Prostate gland (tissue), 2 donors: ENCODE measurements at regions not wholly inside any gene's neighbourhood (a gene's known extent, or its start where the extent isn't known, plus 50 kb on each side); places are given as distances from the start of the nearest gene placed in this dataset.

Experiments used
- DNase-seq: peaks from one replicate; pipeline ENCODE4 v3.0.0-alpha.2; 2019; ENCODE audit warnings: low spot score
- H3K27ac ChIP-seq, 2 donors: fragments of 200-600 bp; sonication (generic); 2 replicates each; pipeline ENCODE4 v1.5.1; 2017 to 2019
- H3K27me3 ChIP-seq: fragments of 200-600 bp; sonication (generic); replicated peaks from 2 replicates; pipeline ENCODE4 v1.5.1; 2019; ENCODE audit not compliant: insufficient read depth
- H3K36me3 ChIP-seq, 2 donors: fragments of 200-600 bp; sonication (generic); 1 replicate in 1 of 2; 2 replicates in 1 of 2; pipeline versions ENCODE4 v1.5.1 to v1.8.1; 2017 to 2019
- H3K4me1 ChIP-seq: fragments of 200-600 bp; sonication (generic); replicated peaks from 2 replicates; pipeline ENCODE4 v1.5.1; 2019
- H3K4me3 ChIP-seq, 2 donors: fragments of 200-600 bp; sonication (generic); 2 replicates each; pipeline ENCODE4 v1.5.1; 2017 to 2019
- H3K9me3 ChIP-seq: fragments of 200-600 bp; sonication (generic); 2 replicates; pipeline ENCODE4 v1.5.1; 2017
- POLR2A ChIP-seq: fragments of 450-650 bp; IDR thresholded peaks from one replicate; pipeline ENCODE4 v1.6.1; 2016; ENCODE audit warnings: antibody characterized with exemption, mild to moderate bottlenecking
- POLR2AphosphoS5 ChIP-seq: sonication (generic); formaldehyde crosslinking; IDR thresholded peaks from one replicate; pipeline ENCODE4 v1.6.1; 2017; ENCODE audit warnings: antibody characterized with exemption
- WGBS: methylation state at CpG from one replicate; pipeline ENCODE4 v1.1.5; 2018; 5-methylcytosine and 5-hydroxymethylcytosine counted together
- intact Hi-C: fragments of 100-400 bp; cut with DNase I; formaldehyde crosslinking; loops from one replicate; pipeline ENCODE4 v1.14.2; 2022
- TF ChIP-seq, protein P1 (sequence below), 4 experiments: fragments of 200-600 bp in 2 of 4; fragments of 450-650 bp in 2 of 4; sonication (generic) in 2 of 4; IDR thresholded peaks; 1 replicate in 3 of 4; 2 replicates in 1 of 4; pipeline ENCODE4 v1.5.1; 2016 to 2019; ENCODE audit warnings: antibody characterized with exemption in 4 of 4, mild to moderate bottlenecking in 2 of 4, moderate library complexity in 2 of 4

DNA sequence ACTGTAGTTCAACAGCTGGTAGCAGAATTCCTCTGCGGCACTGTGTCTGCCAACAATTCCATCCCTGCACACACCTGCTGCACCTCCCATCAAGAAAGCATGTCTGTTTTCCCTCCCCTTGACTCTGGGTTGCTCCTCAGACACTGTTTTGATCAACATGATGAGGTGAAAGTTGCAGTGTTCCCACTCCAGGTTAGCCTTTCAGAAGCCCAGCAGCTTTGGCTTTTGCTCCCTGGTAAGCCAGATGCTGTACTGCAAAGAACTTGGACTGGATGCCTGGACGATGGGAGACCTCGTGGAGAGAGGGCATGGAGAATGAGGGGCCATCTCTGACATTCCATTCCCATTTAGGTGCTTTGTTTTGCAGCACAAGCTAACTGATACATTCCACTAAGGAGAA, 79.1 kb upstream of the MAFB start:
- intact Hi-C loops, result no loop called here
- H3K36me3 ChIP-seq, result no peaks in the 10 kb centered on the region

DNA sequence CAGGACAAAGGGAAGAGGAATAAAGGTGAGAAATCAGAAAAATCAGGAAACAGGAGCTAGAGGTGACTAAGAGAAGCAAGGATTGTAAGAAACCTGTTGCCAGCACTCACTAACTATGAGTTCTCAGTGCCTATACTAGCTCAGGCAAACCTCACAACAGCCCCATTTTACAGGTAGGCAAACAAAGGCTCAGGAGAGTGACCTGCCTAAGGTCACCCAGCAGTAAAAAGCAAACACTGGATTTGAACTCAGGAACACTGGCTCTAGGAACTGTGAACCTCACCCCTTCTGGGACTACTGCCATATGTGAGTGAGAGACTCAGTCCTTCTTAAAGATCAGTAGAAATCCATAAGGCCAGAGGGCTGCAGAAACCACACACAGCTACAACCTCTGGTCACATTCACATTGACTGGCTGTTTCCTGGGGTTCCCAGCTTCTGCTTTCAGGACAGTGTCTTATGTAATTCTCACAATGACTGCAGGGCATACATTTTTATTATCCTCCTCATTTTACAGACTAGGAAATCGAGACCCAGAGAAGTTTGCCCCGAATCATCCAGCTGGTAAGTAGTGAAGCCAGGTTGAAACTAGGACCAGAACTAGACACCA, 80.7 kb upstream of the MAFB start:
- intact Hi-C loops, result no loop called here
- WGBS, result 71% methylated on average over 2 of the region's 2 CpGs
- no peak for TF ChIP-seq POLR2AphosphoS5
- no peak for TF ChIP-seq POLR2A
- TF ChIP-seq, protein P1, sequence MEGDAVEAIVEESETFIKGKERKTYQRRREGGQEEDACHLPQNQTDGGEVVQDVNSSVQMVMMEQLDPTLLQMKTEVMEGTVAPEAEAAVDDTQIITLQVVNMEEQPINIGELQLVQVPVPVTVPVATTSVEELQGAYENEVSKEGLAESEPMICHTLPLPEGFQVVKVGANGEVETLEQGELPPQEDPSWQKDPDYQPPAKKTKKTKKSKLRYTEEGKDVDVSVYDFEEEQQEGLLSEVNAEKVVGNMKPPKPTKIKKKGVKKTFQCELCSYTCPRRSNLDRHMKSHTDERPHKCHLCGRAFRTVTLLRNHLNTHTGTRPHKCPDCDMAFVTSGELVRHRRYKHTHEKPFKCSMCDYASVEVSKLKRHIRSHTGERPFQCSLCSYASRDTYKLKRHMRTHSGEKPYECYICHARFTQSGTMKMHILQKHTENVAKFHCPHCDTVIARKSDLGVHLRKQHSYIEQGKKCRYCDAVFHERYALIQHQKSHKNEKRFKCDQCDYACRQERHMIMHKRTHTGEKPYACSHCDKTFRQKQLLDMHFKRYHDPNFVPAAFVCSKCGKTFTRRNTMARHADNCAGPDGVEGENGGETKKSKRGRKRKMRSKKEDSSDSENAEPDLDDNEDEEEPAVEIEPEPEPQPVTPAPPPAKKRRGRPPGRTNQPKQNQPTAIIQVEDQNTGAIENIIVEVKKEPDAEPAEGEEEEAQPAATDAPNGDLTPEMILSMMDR (IDR thresholded peaks at IDR 0.05), result no peak
- no peaks in the 10 kb centered on the region for H3K9me3 ChIP-seq
- H3K4me3 ChIP-seq, result no peak overlapping the region
- no peak overlapping the region for H3K27ac ChIP-seq
- H3K4me1 ChIP-seq, result no peaks in the 10 kb centered on the region
- no peaks in the 10 kb centered on the region for H3K27me3 ChIP-seq
- DNase-seq, result no peak
- H3K36me3 ChIP-seq, result no peaks in the 10 kb centered on the region

More for the DNA sequence above, 79.1 kb upstream of the MAFB start:
- no peak overlapping the region for H3K27ac ChIP-seq
- TF ChIP-seq POLR2AphosphoS5 (no peak), POLR2A (no peak)
- TF ChIP-seq, protein P1 (IDR thresholded peaks at IDR 0.05), result no peak
- DNase-seq, result no peak
- WGBS, result 89% methylated on average over 3 of the region's 3 CpGs
- no peaks in the 10 kb centered on the region for H3K27me3 ChIP-seq
- no peaks in the 10 kb centered on the region for H3K4me1 ChIP-seq
- no peak overlapping the region for H3K4me3 ChIP-seq
- no peaks in the 10 kb centered on the region for H3K9me3 ChIP-seq

GRCh38 chr20:40770564-40771307, 81.7 kb upstream of the MAFB start:
- no peaks in the 10 kb centered on the region for H3K36me3 ChIP-seq
- DNase-seq, result no peak
- H3K4me3 ChIP-seq, result no peak overlapping the region
- H3K4me1 ChIP-seq, result no peaks in the 10 kb centered on the region
- no peaks in the 10 kb centered on the region for H3K9me3 ChIP-seq
- H3K27me3 ChIP-seq, result no peaks in the 10 kb centered on the region
- no peak overlapping the region for H3K27ac ChIP-seq
- TF ChIP-seq POLR2AphosphoS5, result no peak
- TF ChIP-seq POLR2A, result no peak
- TF ChIP-seq, protein P1 (IDR thresholded peaks at IDR 0.05), result no peak
- 78% methylated on average over 13 of the region's 13 CpGs for WGBS
- intact Hi-C loops, result no loop called here

DNA sequence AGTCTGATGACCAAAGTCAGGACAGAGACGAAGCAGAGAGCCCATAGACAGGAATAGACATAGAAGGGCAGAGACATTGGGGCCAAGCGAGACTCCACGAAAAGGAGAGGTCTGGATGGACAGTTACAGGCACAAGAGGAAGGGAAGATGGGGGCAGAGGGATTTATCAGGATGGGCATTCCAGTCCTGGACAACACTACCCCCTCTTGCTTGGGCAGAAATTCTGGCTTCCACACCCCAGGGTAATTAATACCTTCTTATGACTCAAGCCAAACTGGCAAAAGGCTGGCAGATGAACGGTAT, 82.2 kb upstream of the MAFB start:
- Histone ChIP-seq H3K9me3 (no peaks in the 10 kb centered on the region), H3K27ac (no peak overlapping the region), H3K36me3 (no peaks in the 10 kb centered on the region), H3K27me3 (no peaks in the 10 kb centered on the region), H3K4me3 (no peak overlapping the region), H3K4me1 (no peaks in the 10 kb centered on the region)
- WGBS, result 79% methylated on average over 4 of the region's 4 CpGs
- no peak for DNase-seq
- intact Hi-C loops, result no loop called here
- no peak for TF ChIP-seq POLR2A

DNA sequence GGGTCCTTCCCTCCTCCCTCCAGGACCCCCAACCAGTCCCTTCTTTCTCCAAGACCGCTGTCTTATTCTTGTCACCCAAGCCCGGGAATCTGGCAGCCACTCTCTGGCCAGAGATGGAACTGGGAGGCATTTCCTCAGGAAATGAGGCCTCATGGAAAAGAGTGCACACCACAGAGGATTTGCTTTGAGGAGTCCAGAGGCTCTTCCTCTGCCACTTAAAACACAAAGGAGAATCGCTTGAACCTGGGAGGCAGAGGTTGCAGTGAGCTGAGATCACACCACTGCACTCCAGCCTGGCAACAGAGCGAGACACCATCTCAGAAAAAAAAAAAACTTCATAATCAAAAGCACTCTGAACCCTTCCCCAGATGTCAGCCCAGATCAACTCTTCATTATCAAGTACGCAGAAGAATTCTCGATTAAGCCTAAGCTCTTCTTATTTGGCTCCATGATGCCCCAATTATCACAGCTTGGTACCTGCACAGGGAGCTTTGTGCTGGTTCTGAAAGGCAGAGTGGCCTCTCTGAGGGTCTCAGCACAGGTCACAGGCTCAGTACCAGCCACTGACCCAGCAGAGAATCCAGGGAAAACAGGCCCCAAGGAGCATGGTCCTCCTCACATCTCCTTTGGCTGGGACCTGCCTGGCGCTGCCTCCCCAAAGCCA, 82.9 kb upstream of the MAFB start:
- H3K4me3 ChIP-seq, result no peak overlapping the region
- no peaks in the 10 kb centered on the region for H3K27me3 ChIP-seq
- TF ChIP-seq POLR2AphosphoS5, result no peak
- TF ChIP-seq, protein P1 (IDR thresholded peaks at IDR 0.05), result no peak
- no peak for TF ChIP-seq POLR2A
- WGBS, result 89% methylated on average over 7 of the region's 7 CpGs
- no peaks in the 10 kb centered on the region for H3K4me1 ChIP-seq
- no peak overlapping the region for H3K27ac ChIP-seq
- H3K36me3 ChIP-seq, result no peaks in the 10 kb centered on the region
- H3K9me3 ChIP-seq, result no peaks in the 10 kb centered on the region
- intact Hi-C loops, result no loop called here
- DNase-seq, result no peak
